ENCODE measurements at regions not wholly inside any gene's neighbourhood (a gene's known extent, or its start where the extent isn't known, plus 50 kb on each side); places are given as distances from the start of the nearest gene placed in this dataset.

- no peaks in the 10 kb centered on the region for H3K79me2 ChIP-seq (ENCODE audit: control insufficient read depth, insufficient read depth, low read length)
- H3K4me1 ChIP-seq (replicated peaks in 1 of 2; ENCODE audit: control insufficient read depth in 2 of 2, insufficient read depth in 2 of 2, low read length in 2 of 2), result no peaks in the 10 kb centered on the region
- ChIA-PET CTCF (ENCODE audit: low intra/inter-chr PET ratio) (no interaction called here), POLR2A (no interaction called here)
- intact Hi-C loops (cut with micrococcal nuclease), result no loop called here
- no peaks in the 10 kb centered on the region for H4K20me1 ChIP-seq (replicated peaks; ENCODE audit: control insufficient read depth, insufficient read depth, low read length)
- in situ Hi-C loops (cut with MboI), result no loop called here
- no peak for DNase-seq (ENCODE audit: extremely low read depth in 1 of 4, low spot score in 3 of 4)
- FAIRE-seq, result no peak
- no peaks in the 10 kb centered on the region for H3K27me3 ChIP-seq (ENCODE audit: control insufficient read depth in 2 of 2, insufficient read depth in 2 of 2, low read length in 2 of 2)
- H2AFZ ChIP-seq (ENCODE audit: low read depth, low read length), result no peak overlapping the region
- TF ChIP-seq PHTF2 (CRISPR knock-in tag; IDR thresholded peaks at IDR 0.05) (no peak), MAX (CRISPR knock-in tag; IDR thresholded peaks at IDR 0.05) (no peak), U2AF2 (optimal IDR thresholded peaks at IDR 0.05; ENCODE audit: low read depth, low read length) (no peak), KDM1A (IDR thresholded peaks at IDR 0.05) (no peak), SMARCC2 (IDR thresholded peaks at IDR 0.05; ENCODE audit: low read depth) (no peak), POU5F1 (IDR thresholded peaks at IDR 0.05; ENCODE audit: borderline replicate concordance, low read depth, low read length, partially characterized antibody) (no peak), NR3C1 (CRISPR knock-in tag; IDR thresholded peaks at IDR 0.05) (no peak), BMI1 (IDR thresholded peaks at IDR 0.05; ENCODE audit: low read length) (no peak), TAF9B (IDR thresholded peaks at IDR 0.05; ENCODE audit: partially characterized antibody) (no peak), ZNF785 (CRISPR knock-in tag; IDR thresholded peaks at IDR 0.05) (no peak), ID3 (CRISPR knock-in tag; IDR thresholded peaks at IDR 0.05) (no peak), ID3 (tag; IDR thresholded peaks at IDR 0.05) (no peak), POLR2AphosphoS2 (IDR thresholded peaks at IDR 0.05; ENCODE audit: low read length) (no peak), KLF13 (tag; IDR thresholded peaks at IDR 0.05; ENCODE audit: borderline replicate concordance, low read depth) (no peak), NCOA4 (IDR thresholded peaks at IDR 0.05; ENCODE audit: partially characterized antibody) (no peak), ZNF175 (CRISPR knock-in tag; IDR thresholded peaks at IDR 0.05; ENCODE audit: low read depth) (no peak), WHSC1 (IDR thresholded peaks at IDR 0.05; ENCODE audit: low read length) (no peak), GTF2B (IDR thresholded peaks at IDR 0.05; ENCODE audit: extremely low read depth, insufficient read length) (no peak), ESRRB (CRISPR knock-in tag; IDR thresholded peaks at IDR 0.05; ENCODE audit: borderline replicate concordance) (no peak), TCF7L2 (IDR thresholded peaks at IDR 0.05; ENCODE audit: low read depth, low read length) (no peak)
- BruUV-seq (replicated peaks), result no TSS peak
- H3K4me2 ChIP-seq (ENCODE audit: insufficient read depth, low read length), result no peak overlapping the region
- no peaks in the 10 kb centered on the region; the same call in 1 of the 2 replicates for H3K9me3 ChIP-seq (replicated peaks; ENCODE audit: control insufficient read depth, insufficient read depth, low read depth, low read length)
- ATAC-seq, result no peak
- no peak overlapping the region for H3K27ac ChIP-seq (ENCODE audit: extremely low read depth, low read depth, low read length)
- H3K9ac ChIP-seq (ENCODE audit: insufficient read depth in 1 of 2, low read depth in 2 of 2, low read length in 2 of 2), result no peak overlapping the region
- no peak overlapping the region for H3K4me3 ChIP-seq
- no peaks in the 10 kb centered on the region for H3K36me3 ChIP-seq (ENCODE audit: control insufficient read depth, insufficient read depth, low read length)
- WGBS (ENCODE audit: insufficient coverage, low coverage, missing lambda C conversion rate), result 0% methylated on average over 1 of the region's 1 CpG
- H3K9me1 ChIP-seq (ENCODE audit: control insufficient read depth, insufficient read depth, low read length), result no peaks in the 10 kb centered on the region
Measured at GRCh38 chr2:163135256-163135655, 296.7 kb upstream of the KCNH7 start.
